Bronchial epithelial cell (primary cell): ENCODE measurements at regions not wholly inside any gene's neighbourhood (a gene's known extent, or its start where the extent isn't known, plus 50 kb on each side); places are given as distances from the start of the nearest gene placed in this dataset.
A peak's percentile ranks its signal among the peaks of the same experiment; 100 is the strongest.

Source experiments
- DNase-seq: peaks from one replicate; pipeline ENCODE4 v3.0.0-alpha.2; 2010; ENCODE audit warnings: low read depth
- FAIRE-seq: peaks from 2 replicates; lab custom pipeline; 2011; peaks lifted over from hg19 to GRCh38; lab: Jason Lieb, UNC
- H3K27me3 ChIP-seq: 2 replicates; pipeline ENCODE4 v1.5.1; 2011; ENCODE audit warnings: low read length; ENCODE audit not compliant: control insufficient read depth, insufficient read depth
- H3K36me3 ChIP-seq: 2 replicates; pipeline ENCODE4 v1.5.1; 2011; ENCODE audit warnings: low read length; ENCODE audit not compliant: control insufficient read depth, insufficient read depth
- H3K4me3 ChIP-seq: 2 replicates; pipeline ENCODE4 v1.5.1; 2011; ENCODE audit warnings: mild to moderate bottlenecking, low read depth, low read length, control low read depth
- TF ChIP-seq, protein P1 (sequence below): IDR thresholded peaks from 2 replicates; pipeline ENCODE4 v1.5.1; 2011; ENCODE audit warnings: mild to moderate bottlenecking, moderate library complexity, low read length, control low read depth, inconsistent platforms; ENCODE audit not compliant: insufficient read depth, severe bottlenecking

DNA sequence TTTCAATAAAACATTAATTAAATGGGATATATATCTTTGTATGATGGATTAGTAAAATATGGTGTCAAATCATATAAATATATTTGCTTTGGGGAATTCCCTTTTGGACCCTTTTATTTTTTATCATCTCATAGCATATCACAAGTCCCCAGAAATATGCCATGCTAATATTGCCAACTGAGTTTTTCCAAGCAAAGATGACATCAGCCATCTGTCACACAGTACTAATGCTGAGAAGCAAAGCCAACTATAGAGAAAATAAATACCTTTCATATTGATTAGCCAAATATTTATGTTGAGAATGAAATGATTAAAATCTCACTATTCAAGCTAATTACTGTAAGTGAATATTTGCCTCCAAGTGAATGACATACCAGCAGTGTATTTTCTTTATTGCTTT, 575.3 kb downstream of the ETV1 start:
- Histone ChIP-seq H3K36me3 (no peaks in the 10 kb centered on the region), H3K27me3 (no peaks in the 10 kb centered on the region), H3K4me3 (no peak overlapping the region)
- DNase-seq, result no peak
- no peak for FAIRE-seq
- TF ChIP-seq, protein P1, sequence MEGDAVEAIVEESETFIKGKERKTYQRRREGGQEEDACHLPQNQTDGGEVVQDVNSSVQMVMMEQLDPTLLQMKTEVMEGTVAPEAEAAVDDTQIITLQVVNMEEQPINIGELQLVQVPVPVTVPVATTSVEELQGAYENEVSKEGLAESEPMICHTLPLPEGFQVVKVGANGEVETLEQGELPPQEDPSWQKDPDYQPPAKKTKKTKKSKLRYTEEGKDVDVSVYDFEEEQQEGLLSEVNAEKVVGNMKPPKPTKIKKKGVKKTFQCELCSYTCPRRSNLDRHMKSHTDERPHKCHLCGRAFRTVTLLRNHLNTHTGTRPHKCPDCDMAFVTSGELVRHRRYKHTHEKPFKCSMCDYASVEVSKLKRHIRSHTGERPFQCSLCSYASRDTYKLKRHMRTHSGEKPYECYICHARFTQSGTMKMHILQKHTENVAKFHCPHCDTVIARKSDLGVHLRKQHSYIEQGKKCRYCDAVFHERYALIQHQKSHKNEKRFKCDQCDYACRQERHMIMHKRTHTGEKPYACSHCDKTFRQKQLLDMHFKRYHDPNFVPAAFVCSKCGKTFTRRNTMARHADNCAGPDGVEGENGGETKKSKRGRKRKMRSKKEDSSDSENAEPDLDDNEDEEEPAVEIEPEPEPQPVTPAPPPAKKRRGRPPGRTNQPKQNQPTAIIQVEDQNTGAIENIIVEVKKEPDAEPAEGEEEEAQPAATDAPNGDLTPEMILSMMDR, result no peak

DNA sequence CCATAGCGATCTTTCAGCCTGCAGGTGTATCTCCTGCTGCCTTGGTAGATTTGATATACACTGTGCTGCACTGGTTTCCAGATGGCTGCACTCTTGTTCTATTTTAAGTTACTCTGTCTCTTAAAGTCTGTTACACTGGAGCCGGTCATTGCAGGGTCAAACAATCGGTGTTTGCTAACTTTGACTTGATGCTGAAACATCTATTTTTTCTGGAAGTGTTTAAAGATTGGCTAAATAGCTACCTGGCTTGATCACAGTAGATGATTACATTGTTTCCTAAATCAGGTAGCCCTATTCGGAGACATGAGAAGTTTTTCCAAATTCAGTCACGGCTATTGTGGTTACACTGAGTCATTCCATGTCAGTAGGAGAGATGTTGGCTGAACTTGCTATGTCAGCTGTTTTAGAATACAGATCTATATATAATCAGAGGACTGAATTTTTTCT, 574.8 kb downstream of the ETV1 start:
- Histone ChIP-seq H3K27me3 (no peaks in the 10 kb centered on the region), H3K36me3 (no peaks in the 10 kb centered on the region), H3K4me3 (no peak overlapping the region)
- FAIRE-seq, result no peak
- peak; percentile 75 for DNase-seq
- TF ChIP-seq, protein P1, result no peak

GRCh38 chr7:13416071-13416470, 573.4 kb downstream of the ETV1 start:
- no peak for FAIRE-seq
- TF ChIP-seq, protein P1, result no peak
- Histone ChIP-seq H3K27me3 (no peaks in the 10 kb centered on the region), H3K36me3 (no peaks in the 10 kb centered on the region), H3K4me3 (no peak overlapping the region)
- DNase-seq, result no peak

GRCh38 chr7:13416544-13416943, 572.9 kb downstream of the ETV1 start:
- Histone ChIP-seq H3K27me3 (no peaks in the 10 kb centered on the region), H3K4me3 (no peak overlapping the region), H3K36me3 (no peaks in the 10 kb centered on the region)
- FAIRE-seq, result no peak
- TF ChIP-seq, protein P1, result no peak
- DNase-seq, result no peak

GRCh38 chr7:13420726-13421125, 568.7 kb downstream of the ETV1 start:
- DNase-seq (no peak), FAIRE-seq (no peak)
- TF ChIP-seq, protein P1, result no peak

DNA sequence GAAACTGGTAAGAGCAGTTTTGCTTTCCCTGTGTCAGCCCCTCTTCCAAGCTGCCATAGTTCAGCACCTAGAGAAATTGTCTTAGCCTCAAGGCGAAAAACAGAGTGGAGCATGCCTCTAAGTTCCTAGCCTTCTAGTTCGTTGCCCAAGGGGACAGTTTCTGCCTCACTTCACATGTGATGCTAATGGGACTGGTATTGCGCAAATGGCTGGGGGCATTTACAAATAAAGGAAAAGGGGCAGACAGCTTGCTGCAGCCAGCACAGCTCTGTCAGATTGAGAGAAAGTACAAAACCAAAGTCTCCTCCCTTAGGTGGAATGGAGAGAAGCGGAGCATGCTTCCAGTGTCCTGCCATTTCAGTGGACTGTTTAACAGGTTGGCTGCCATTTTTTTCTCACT, 567.7 kb downstream of the ETV1 start:
- Histone ChIP-seq H3K4me3 (no peak overlapping the region), H3K36me3 (no peaks in the 10 kb centered on the region), H3K27me3 (no peaks in the 10 kb centered on the region)
- FAIRE-seq, result no peak
- no peak for DNase-seq
- TF ChIP-seq, protein P1, result no peak

More at GRCh38 chr7:13420726-13421125, 568.7 kb downstream of the ETV1 start:
- Histone ChIP-seq H3K4me3 (no peak overlapping the region), H3K36me3 (no peaks in the 10 kb centered on the region), H3K27me3 (no peaks in the 10 kb centered on the region)
